ENCODE measurements at regions not wholly inside any gene's neighbourhood (a gene's known extent, or its start where the extent isn't known, plus 50 kb on each side); places are given as distances from the start of the nearest gene placed in this dataset.

DNA sequence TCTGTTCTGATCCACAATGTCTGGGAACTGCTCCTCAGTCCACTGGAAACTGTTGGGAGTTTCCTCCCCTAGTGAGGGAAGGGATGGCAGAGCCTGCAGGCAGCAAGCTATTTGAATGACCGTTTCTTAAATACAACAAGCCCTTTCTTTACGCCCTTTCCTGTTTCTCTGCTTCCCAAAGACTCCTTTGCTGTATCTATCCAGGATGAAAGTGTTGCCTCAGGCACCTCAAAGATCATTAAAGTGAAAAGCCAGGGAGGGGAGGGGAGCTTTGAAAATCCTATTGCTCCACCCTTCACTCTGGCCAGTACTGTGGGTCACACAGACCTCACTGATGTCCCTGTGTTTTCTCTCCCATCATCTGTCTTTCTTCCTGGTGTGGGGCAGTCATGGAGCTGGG lies 213.1 kb downstream of the RNF144B start:
- no peak for DNase-seq (ENCODE audit: low read depth)
- TF ChIP-seq, protein P1, sequence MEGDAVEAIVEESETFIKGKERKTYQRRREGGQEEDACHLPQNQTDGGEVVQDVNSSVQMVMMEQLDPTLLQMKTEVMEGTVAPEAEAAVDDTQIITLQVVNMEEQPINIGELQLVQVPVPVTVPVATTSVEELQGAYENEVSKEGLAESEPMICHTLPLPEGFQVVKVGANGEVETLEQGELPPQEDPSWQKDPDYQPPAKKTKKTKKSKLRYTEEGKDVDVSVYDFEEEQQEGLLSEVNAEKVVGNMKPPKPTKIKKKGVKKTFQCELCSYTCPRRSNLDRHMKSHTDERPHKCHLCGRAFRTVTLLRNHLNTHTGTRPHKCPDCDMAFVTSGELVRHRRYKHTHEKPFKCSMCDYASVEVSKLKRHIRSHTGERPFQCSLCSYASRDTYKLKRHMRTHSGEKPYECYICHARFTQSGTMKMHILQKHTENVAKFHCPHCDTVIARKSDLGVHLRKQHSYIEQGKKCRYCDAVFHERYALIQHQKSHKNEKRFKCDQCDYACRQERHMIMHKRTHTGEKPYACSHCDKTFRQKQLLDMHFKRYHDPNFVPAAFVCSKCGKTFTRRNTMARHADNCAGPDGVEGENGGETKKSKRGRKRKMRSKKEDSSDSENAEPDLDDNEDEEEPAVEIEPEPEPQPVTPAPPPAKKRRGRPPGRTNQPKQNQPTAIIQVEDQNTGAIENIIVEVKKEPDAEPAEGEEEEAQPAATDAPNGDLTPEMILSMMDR (IDR thresholded peaks at IDR 0.05; ENCODE audit: low read depth, low read length, missing control alignments) = no peak
- no peak overlapping the region for H3K4me3 ChIP-seq (ENCODE audit: low read depth, low read length)

DNA sequence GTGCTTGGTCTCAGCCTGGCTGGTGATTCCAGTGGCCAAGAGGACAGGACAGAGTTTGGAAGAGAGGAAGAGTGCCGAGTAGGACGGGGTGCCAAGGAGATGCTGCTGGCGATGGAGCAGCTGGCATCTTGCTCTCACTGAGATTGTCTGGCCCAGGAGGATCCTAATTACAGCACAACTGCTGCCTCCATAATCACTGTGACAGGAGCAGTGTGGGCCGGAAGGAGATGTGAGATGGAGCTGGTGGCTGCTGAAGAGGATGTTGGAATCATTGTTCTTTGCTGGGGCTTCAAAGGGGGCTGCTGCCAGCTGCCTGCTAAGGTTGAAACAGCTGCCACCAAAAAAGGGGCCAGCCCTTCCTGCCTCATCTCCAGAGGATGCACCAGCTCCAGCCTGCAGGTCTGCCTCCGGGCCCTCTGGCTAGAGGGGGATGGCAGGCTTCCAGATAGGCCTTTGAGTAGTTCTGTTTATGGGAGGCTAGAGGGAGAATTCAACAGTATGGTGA lies 214.4 kb downstream of the RNF144B start:
- DNase-seq (ENCODE audit: low read depth) = no peak
- TF ChIP-seq, protein P1 (IDR thresholded peaks at IDR 0.05; ENCODE audit: low read depth, low read length, missing control alignments) = no peak
- no peak overlapping the region for H3K4me3 ChIP-seq (ENCODE audit: low read depth, low read length)

DNA sequence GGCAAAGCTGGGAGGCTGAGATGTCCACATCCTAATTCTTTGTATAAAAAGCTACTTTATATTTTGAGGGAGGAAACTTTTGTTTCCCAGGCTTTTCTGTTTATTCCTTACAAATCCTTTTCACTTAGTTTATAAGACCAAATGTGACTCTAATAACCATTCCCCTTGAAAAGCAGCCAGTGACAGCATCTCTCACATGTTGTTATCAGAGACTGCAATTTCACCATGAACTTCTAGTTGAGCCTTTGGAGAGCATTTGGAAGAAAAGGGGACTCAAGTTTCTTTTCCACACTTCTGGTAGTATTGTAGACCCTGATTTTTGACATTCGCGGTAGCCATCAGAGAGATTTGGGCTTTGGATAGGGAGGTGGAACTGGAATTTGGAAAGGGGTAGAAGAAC lies 215.8 kb downstream of the RNF144B start:
- DNase-seq (ENCODE audit: low read depth) = no peak
- no peak overlapping the region for H3K4me3 ChIP-seq (ENCODE audit: low read depth, low read length)
- TF ChIP-seq, protein P1 (IDR thresholded peaks at IDR 0.05; ENCODE audit: low read depth, low read length, missing control alignments) = no peak

DNA sequence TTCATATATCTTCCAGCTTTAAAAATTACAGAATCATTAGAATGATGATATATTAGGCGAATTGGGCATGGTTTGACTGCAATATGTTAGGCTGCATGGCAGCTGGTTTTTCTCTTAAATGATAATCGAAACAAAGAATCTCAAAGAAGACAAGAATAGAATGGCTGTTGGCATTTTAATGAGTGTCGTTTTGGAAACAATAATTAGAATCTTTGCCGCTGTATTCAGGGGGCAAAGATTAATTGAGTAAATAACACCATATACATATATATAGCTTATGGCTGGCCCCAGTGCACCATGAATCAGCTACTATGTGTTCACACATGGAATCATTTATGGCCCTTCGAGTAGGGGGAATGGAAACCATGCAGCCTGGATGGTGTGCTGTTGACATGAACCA lies 216.2 kb downstream of the RNF144B start:
- TF ChIP-seq, protein P1 (IDR thresholded peaks at IDR 0.05; ENCODE audit: low read depth, low read length, missing control alignments) = no peak
- no peak for DNase-seq (ENCODE audit: low read depth)
- no peak overlapping the region for H3K4me3 ChIP-seq (ENCODE audit: low read depth, low read length)

DNA sequence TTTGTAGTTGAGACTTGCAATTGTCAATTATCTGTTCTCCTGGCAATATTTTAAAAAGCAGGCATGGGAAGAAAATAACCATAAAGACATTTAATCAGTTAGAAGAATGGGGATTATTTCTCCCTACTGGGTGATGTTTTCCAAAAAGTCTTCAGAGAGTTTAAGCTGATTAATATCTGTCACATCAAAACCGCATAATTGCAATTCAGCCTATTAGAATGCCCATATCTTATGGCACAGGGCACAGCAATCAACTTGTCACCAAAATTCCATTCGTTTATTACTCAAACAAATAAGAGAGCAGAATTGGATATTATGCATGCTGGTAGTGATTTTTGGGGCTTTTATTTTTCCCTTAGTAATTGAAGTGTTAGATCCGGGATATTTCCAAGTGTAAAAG lies 218.7 kb downstream of the RNF144B start:
- TF ChIP-seq, protein P1 (IDR thresholded peaks at IDR 0.05; ENCODE audit: low read depth, low read length, missing control alignments) = no peak
- H3K4me3 ChIP-seq (ENCODE audit: low read depth, low read length) = no peak overlapping the region
- DNase-seq (ENCODE audit: low read depth) = no peak

DNA sequence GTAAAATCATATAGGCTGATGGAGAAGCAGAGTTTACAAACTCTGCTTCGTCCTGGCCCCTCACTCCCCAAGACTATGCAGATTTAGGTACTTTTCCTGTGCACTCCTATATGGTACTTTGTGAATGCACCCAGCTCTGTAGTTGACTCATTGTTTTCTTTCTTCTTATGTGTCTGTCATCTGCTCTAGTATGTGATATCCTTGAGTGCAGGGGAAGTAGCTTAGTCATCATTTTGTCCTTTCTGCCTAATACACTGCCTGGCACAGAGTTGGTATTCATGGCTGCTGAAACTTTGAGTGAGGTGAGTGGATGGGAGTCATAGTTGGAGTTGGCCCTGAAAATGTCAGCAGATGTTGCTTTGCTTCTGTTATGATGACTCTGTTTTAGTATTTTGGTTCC lies 222.6 kb downstream of the RNF144B start:
- no peak for DNase-seq (ENCODE audit: low read depth)
- TF ChIP-seq, protein P1 (IDR thresholded peaks at IDR 0.05; ENCODE audit: low read depth, low read length, missing control alignments) = no peak
- no peak overlapping the region for H3K4me3 ChIP-seq (ENCODE audit: low read depth, low read length)

DNA sequence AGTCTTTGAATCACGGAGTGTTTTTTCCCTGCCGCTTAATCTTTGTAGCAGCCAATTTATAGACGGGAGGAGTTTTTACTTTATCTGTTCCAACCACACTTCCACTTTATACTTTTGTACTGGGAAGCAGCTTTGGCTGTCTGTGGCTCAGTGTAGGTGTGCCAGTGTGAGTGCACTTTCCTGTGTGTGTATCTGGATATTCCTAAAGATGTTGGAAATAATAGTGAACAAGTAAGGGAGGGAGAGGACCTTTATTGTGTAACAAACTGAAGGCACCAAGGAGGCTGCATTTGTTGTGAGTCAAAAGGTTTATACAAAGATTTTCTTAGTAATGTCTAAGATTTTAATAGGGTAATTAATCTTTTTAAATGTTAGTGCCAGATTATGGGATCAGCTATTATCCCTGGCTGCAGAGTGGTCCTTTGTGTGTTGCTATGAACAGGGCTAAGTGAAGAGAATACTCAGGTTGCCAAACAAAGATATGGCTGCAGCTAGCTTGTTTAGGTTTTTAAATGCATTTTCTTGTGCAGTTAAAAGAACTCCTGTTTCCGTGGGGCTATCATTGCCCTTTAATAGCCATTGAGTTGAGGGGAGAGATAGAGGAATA lies 226.3 kb downstream of the RNF144B start:
- no peak for DNase-seq (ENCODE audit: low read depth)
- no peak overlapping the region for H3K4me3 ChIP-seq (ENCODE audit: low read depth, low read length)
- TF ChIP-seq, protein P1 (IDR thresholded peaks at IDR 0.05; ENCODE audit: low read depth, low read length, missing control alignments) = no peak

Data from GM12864 (cell line).